ENCODE measurements at regions not wholly inside any gene's neighbourhood (a gene's known extent, or its start where the extent isn't known, plus 50 kb on each side); places are given as distances from the start of the nearest gene placed in this dataset.

DNA sequence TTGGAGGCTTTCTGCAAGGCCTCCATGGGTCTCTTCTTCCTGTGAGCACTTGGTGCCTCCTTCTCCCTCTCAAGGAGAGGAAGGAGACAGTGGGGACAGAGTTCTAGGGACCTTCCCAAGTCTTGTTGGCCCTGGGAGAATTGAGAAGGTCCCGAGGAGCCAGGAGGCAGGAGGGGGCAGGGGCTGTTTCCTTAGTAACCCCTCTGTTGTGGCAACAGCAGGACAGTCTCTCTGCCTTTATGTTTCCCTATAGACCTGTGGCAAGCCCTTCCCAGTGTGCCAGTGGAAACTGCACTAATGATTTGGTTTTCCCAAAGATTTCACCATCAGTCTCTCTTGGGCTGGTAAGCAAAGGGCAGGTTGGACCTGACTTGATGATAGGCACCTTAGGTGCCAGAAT, 87.8 kb upstream of the GALNT15 start:
- Histone ChIP-seq H2BK20ac (ENCODE audit: low read depth, low read length) (peak overlapping the region; percentile 80; the same call in 1 of the 2 replicates), H3K36me3 (ENCODE audit: control insufficient read depth, insufficient read depth, low read length) (no peaks in the 10 kb centered on the region), H3K4me3 (ENCODE audit: insufficient read depth, low read depth, low read length) (no peak overlapping the region), H4K91ac (ENCODE audit: insufficient read depth, low read depth, low read length) (peak overlapping the region; percentile 42), H3K9me3 (ENCODE audit: control insufficient read depth, insufficient read depth, low read length) (peaks cover 1% of the 10 kb centered on the region; the same call in 1 of the 2 replicates), H3K9ac (ENCODE audit: low read depth, low read length) (no peak overlapping the region), H2AK5ac (ENCODE audit: low read depth, low read length) (peak overlapping the region; percentile 67), H3K9me1 (ENCODE audit: insufficient read depth, low read length) (peaks cover 20% of the 10 kb centered on the region), H3K18ac (ENCODE audit: low read depth, low read length) (peak overlapping the region; percentile 52), H3K27ac (ENCODE audit: insufficient read depth, low read length) (no peak overlapping the region), H2BK5ac (ENCODE audit: low read depth, low read length, poor library complexity, severe bottlenecking) (no peak overlapping the region), H3K23ac (ENCODE audit: low read depth, low read length) (0 out of 2 replicates have a peak overlapping the region, but pooled peaks have one; percentile 32), H3K14ac (replicated peaks; ENCODE audit: low read depth, low read length) (peak overlapping the region; percentile 12), H4K20me1 (ENCODE audit: insufficient read depth, low read length) (no peaks in the 10 kb centered on the region), H4K5ac (ENCODE audit: low read depth, low read length) (peak overlapping the region; percentile 37), H2BK15ac (ENCODE audit: low read depth, low read length) (peak overlapping the region; percentile 69; the same call in 2 of the 3 replicates), H3K4me2 (ENCODE audit: low read depth, low read length) (no peak overlapping the region), H4K8ac (ENCODE audit: low read depth in 2 of 2, low read length in 2 of 2) (peak overlapping the region; percentile 25 to 76; a peak in 3 of 4 replicates), H3K27me3 (ENCODE audit: control insufficient read depth, insufficient read depth, low read length) (no peaks in the 10 kb centered on the region), H2AFZ (replicated peaks; ENCODE audit: low read length, poor library complexity) (no peak overlapping the region), H2BK120ac (ENCODE audit: low read depth, low read length) (peak overlapping the region; percentile 85), H3K56ac (ENCODE audit: extremely low read depth, insufficient read depth, low read length) (no peak overlapping the region), H3K79me1 (ENCODE audit: low read depth in 1 of 2, low read length in 2 of 2) (peaks cover 4 to 10% of the 10 kb centered on the region in 2 experiments; a peak in 2 of 4 replicates), H2AK9ac (replicated peaks; ENCODE audit: low read depth, low read length, poor library complexity) (no peak overlapping the region), H3K4me1 (ENCODE audit: control insufficient read depth, insufficient read depth, low read length) (peaks cover 30% of the 10 kb centered on the region), H3K4ac (ENCODE audit: low read depth, low read length) (peak overlapping the region; percentile 81)
- dilution Hi-C loops (cut with HindIII; ENCODE audit: low sequenced_read_pairs, unreplicated experiment) = no loop called here
- no TSS peak for BruUV-seq (replicated peaks)
- DNase-seq = no peak
- CTCF ChIA-PET = no interaction called here
- POLR2A ChIA-PET (ENCODE audit: unreplicated experiment) = no interaction called here
- in situ Hi-C loops (cut with MboI; ENCODE audit: low sequenced_read_pairs) = no loop called here
- TF ChIP-seq RAD21 (IDR thresholded peaks at IDR 0.05; ENCODE audit: low read length) (no peak), CTCF (conservative IDR thresholded peaks at IDR 0.05; ENCODE audit: low read depth, low read length) (no peak)
- WGBS, 2 experiments (ENCODE audit: extremely low coverage in 2 of 2, insufficient read length in 1 of 2) = no CpG with 5 or more reads among the region's 1 CpG
- intact Hi-C loops (cut with micrococcal nuclease) = no loop called here
- no peak for ATAC-seq (ENCODE audit: low read depth)

All from IMR-90 (cell line).